Ectodermal cell (in vitro differentiated cells): ENCODE measurements at regions not wholly inside any gene's neighbourhood (a gene's known extent, or its start where the extent isn't known, plus 50 kb on each side); places are given as distances from the start of the nearest gene placed in this dataset.

Source experiments
- H3K27ac ChIP-seq: 2 replicates; pipeline ENCODE4 v1.7.0; 2013; ENCODE audit warnings: mild to moderate bottlenecking, low read depth, low read length; ENCODE audit not compliant: insufficient read depth, poor library complexity, severe bottlenecking
- H3K27me3 ChIP-seq: 2 replicates; pipeline ENCODE4 v1.7.0; 2013; ENCODE audit warnings: mild to moderate bottlenecking, low read length; ENCODE audit not compliant: insufficient read depth, control insufficient read depth, poor library complexity, severe bottlenecking
- H3K36me3 ChIP-seq: one replicate; pipeline ENCODE4 v1.7.0; 2013; ENCODE audit warnings: low read length; ENCODE audit not compliant: control insufficient read depth, insufficient read depth
- H3K4me1 ChIP-seq: one replicate; pipeline ENCODE4 v1.7.0; 2013; ENCODE audit warnings: low read length; ENCODE audit not compliant: control insufficient read depth, insufficient read depth
- H3K4me3 ChIP-seq: 2 replicates; pipeline ENCODE4 v1.7.0; 2013; ENCODE audit warnings: low read depth, low read length, control low read depth; ENCODE audit not compliant: insufficient read depth
- H3K9me3 ChIP-seq: 2 replicates; pipeline ENCODE4 v1.7.0; 2013; ENCODE audit warnings: mild to moderate bottlenecking, low read length, moderate library complexity; ENCODE audit not compliant: control insufficient read depth
- WGBS, 2 experiments: methylation state at CpG; one replicate each; pipeline ENCODE4 v1.1.7; 2013; ENCODE audit warnings: missing lambda C conversion rate in 2 of 2; 5-methylcytosine and 5-hydroxymethylcytosine counted together

- H3K9me3 ChIP-seq: no peaks in the 10 kb centered on the region
- H3K27me3 ChIP-seq: no peaks in the 10 kb centered on the region
- H3K36me3 ChIP-seq: no peaks in the 10 kb centered on the region
- 96 to 100% methylated on average over 3 of the region's 3 CpGs for WGBS, 2 experiments
- H3K4me1 ChIP-seq: no peaks in the 10 kb centered on the region
- no peak overlapping the region for H3K27ac ChIP-seq
- no peak overlapping the region for H3K4me3 ChIP-seq
Measured at GRCh38 chr2:22209545-22209944, 1085.8 kb downstream of the TDRD15 start.

GRCh38 chr2:22213237-22213636, 1089.5 kb downstream of the TDRD15 start:
- Histone ChIP-seq H3K27me3 (no peaks in the 10 kb centered on the region), H3K9me3 (no peaks in the 10 kb centered on the region), H3K36me3 (no peaks in the 10 kb centered on the region), H3K4me1 (no peaks in the 10 kb centered on the region), H3K4me3 (no peak overlapping the region), H3K27ac (no peak overlapping the region)
- WGBS, 2 experiments: 90 to 100% methylated on average over 1 to 2 of the region's 2 CpGs

- WGBS, 2 experiments: 86 to 93% methylated on average over 2 of the region's 2 CpGs
- Histone ChIP-seq H3K27ac (no peak overlapping the region), H3K27me3 (no peaks in the 10 kb centered on the region), H3K4me1 (no peaks in the 10 kb centered on the region), H3K9me3 (no peaks in the 10 kb centered on the region), H3K4me3 (no peak overlapping the region), H3K36me3 (no peaks in the 10 kb centered on the region)
Measured at GRCh38 chr2:22215517-22215916, 1091.7 kb downstream of the TDRD15 start.

- H3K9me3 ChIP-seq: no peaks in the 10 kb centered on the region
- no peaks in the 10 kb centered on the region for H3K4me1 ChIP-seq
- H3K27me3 ChIP-seq: no peaks in the 10 kb centered on the region
- no peaks in the 10 kb centered on the region for H3K36me3 ChIP-seq
- no peak overlapping the region for H3K4me3 ChIP-seq
- whole genome bisulfite sequencing, 2 experiments: 91 to 93% methylated on average over 1 of the region's 1 CpG
- no peak overlapping the region for H3K27ac ChIP-seq
Measured at GRCh38 chr2:22217881-22218280, 1094.1 kb downstream of the TDRD15 start.

- Histone ChIP-seq H3K27me3 (no peaks in the 10 kb centered on the region), H3K4me3 (no peak overlapping the region), H3K36me3 (no peaks in the 10 kb centered on the region), H3K4me1 (no peaks in the 10 kb centered on the region), H3K9me3 (no peaks in the 10 kb centered on the region), H3K27ac (no peak overlapping the region)
- WGBS, 2 experiments: 42 to 45% methylated on average over 1 of the region's 1 CpG
Measured at GRCh38 chr2:22221006-22221405, 1097.2 kb downstream of the TDRD15 start.

- H3K36me3 ChIP-seq: no peaks in the 10 kb centered on the region
- H3K27me3 ChIP-seq: no peaks in the 10 kb centered on the region
- H3K27ac ChIP-seq: no peak overlapping the region
- H3K4me1 ChIP-seq: no peaks in the 10 kb centered on the region
- WGBS, 2 experiments: 90 to 98% methylated on average over 2 of the region's 3 CpGs
- no peaks in the 10 kb centered on the region for H3K9me3 ChIP-seq
- H3K4me3 ChIP-seq: no peak overlapping the region
Measured at GRCh38 chr2:22238967-22239366, 1115.2 kb downstream of the TDRD15 start.

- H3K27ac ChIP-seq: no peak overlapping the region
- no peaks in the 10 kb centered on the region for H3K27me3 ChIP-seq
- no peaks in the 10 kb centered on the region for H3K4me1 ChIP-seq
- no peaks in the 10 kb centered on the region for H3K36me3 ChIP-seq
- 94 to 98% methylated on average over 3 of the region's 4 CpGs for WGBS, 2 experiments
- no peaks in the 10 kb centered on the region for H3K9me3 ChIP-seq
- no peak overlapping the region for H3K4me3 ChIP-seq
Measured at GRCh38 chr2:22247466-22247865, 1123.7 kb downstream of the TDRD15 start.

- Histone ChIP-seq H3K4me1 (no peaks in the 10 kb centered on the region), H3K27me3 (no peaks in the 10 kb centered on the region), H3K9me3 (no peaks in the 10 kb centered on the region), H3K36me3 (no peaks in the 10 kb centered on the region), H3K4me3 (no peak overlapping the region), H3K27ac (no peak overlapping the region)
- no CpG with 5 or more reads among the region's 2 CpGs for WGBS, 2 experiments
Measured at GRCh38 chr2:22248851-22249250, 1125.1 kb downstream of the TDRD15 start.

GRCh38 chr2:22253171-22253570, 1129.4 kb downstream of the TDRD15 start:
- H3K9me3 ChIP-seq: no peaks in the 10 kb centered on the region
- H3K4me1 ChIP-seq: no peaks in the 10 kb centered on the region
- no peaks in the 10 kb centered on the region for H3K27me3 ChIP-seq
- H3K4me3 ChIP-seq: no peak overlapping the region
- H3K27ac ChIP-seq: no peak overlapping the region
- 67 to 85% methylated on average over 2 of the region's 2 CpGs for WGBS, 2 experiments
- no peaks in the 10 kb centered on the region for H3K36me3 ChIP-seq

GRCh38 chr2:22261165-22261564, 1123.8 kb upstream of the KLHL29 start:
- Histone ChIP-seq H3K27ac (no peak overlapping the region), H3K27me3 (no peaks in the 10 kb centered on the region), H3K4me3 (no peak overlapping the region), H3K36me3 (no peaks in the 10 kb centered on the region), H3K4me1 (no peaks in the 10 kb centered on the region), H3K9me3 (no peaks in the 10 kb centered on the region)
- WGBS, 2 experiments: 91 to 98% methylated on average over 6 to 7 of the region's 7 CpGs

GRCh38 chr2:22270341-22270740, 1114.6 kb upstream of the KLHL29 start:
- no peaks in the 10 kb centered on the region for H3K4me1 ChIP-seq
- no CpG with 5 or more reads among the region's 1 CpG for WGBS, 2 experiments
- no peak overlapping the region for H3K27ac ChIP-seq
- no peaks in the 10 kb centered on the region for H3K27me3 ChIP-seq
- no peaks in the 10 kb centered on the region for H3K36me3 ChIP-seq
- no peak overlapping the region for H3K4me3 ChIP-seq
- H3K9me3 ChIP-seq: no peaks in the 10 kb centered on the region
